HG03520 (cell line): ENCODE measurements at regions not wholly inside any gene's neighbourhood (a gene's known extent, or its start where the extent isn't known, plus 50 kb on each side); places are given as distances from the start of the nearest gene placed in this dataset.
"Not testable (repeated sequence)": the region's sequence is repeated elsewhere in the genome, so short reads cannot be mapped to it uniquely, and the experiment has no call there.

Experiments
- ATAC-seq: cut with Tn5 transposase; IDR thresholded peaks from one replicate; pipeline ENCODE4 v1.9.1; 2021; ENCODE audit warnings: mild to moderate bottlenecking, moderate library complexity; ENCODE audit not compliant: unreplicated experiment

DNA sequence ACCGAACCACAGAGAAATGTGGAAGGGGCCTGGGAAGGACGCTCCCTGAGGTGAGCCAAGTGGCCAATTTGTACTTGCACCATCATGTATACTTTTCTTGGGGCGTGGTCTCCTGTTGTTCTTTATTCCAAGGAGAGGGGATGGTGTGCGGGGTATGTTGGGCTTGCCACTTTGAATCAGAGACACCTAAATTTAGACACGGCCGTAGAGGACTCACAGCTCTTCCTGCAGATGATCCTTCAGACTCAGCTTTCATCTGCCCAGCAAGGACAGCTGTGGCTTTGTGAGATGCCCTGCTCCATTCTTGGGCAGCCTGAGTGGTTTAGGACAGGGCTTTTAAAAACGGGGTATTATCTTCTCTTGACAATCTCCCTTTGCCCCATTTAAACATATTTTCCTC lies 473.2 kb downstream of the REEP3 start:
- ATAC-seq: no peak

DNA sequence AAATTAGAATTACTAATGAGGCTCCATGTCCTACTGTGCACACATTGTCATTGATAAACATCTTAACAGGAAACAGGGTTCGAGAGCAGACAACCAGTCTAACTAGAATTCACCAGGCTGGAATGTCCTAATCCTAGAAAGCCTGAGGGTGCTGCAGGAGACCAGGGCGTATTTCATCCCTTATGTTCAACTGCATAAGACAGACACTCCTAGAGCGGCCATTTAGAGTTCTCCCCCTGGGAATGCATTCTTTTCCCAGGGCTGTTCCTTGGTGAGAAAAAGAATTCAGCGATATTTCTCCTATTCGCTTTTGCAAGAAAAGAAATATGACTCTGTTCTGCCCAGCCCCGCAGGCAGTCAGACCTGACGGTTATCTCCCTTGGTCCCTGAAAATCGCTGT lies 486.0 kb downstream of the REEP3 start:
- no peak for ATAC-seq

DNA sequence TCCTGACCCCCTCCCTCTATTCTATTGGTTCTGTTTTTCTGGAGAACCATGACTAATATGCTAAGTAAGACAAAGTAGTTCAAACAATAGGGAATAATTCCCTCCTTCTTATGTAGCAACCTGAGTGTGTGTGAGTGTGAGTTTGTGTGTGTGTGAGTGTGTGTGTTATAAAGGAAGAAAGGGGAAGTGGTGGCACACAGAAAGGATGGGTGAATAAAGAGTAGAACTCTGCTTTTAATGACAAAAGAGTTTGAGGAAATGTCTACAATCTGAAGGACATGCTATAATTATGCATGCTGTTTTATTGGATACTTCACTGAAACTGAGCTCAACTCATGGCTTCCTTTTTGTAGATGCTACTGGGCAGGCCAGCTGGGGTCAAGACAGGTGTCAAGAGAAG lies 489.5 kb downstream of the REEP3 start:
- ATAC-seq: no peak

DNA sequence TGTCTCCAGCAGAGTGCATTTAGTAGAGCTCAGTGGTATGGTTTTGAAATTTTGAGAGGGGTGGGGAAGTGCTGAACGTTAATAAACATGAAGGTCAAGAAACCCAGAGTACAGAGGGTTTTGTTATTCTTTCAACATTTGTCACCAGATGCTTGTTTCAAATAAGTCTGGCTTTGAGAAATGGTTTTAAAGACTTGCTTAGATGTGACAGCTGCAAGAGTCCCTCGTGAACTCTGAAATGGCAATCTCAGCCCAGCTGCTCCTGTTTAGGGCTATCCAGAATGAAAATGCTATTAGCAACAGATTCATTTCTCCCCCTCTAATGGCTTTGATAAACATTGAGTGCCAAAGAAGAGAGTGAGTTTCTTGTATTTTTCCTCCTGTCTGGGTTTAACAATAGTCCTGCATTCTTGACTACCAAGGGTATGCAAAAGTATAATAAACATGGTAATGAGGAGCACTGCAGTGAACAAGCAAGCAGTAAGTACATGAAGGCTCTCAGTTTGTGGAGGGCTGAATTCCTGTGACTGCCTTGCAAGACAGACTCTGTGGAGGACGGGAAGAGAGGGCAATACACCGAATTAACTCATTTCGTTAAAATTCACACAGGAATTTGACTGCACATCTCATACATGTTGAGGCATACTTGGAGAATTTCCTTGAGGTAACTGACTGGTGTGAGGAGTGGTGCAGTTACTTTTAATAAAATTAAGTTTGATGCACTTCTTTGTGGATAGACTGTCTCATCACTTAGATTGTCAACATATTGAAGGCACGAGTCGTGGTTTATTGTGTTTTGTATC lies 490.9 kb downstream of the REEP3 start:
- no peak for ATAC-seq

DNA sequence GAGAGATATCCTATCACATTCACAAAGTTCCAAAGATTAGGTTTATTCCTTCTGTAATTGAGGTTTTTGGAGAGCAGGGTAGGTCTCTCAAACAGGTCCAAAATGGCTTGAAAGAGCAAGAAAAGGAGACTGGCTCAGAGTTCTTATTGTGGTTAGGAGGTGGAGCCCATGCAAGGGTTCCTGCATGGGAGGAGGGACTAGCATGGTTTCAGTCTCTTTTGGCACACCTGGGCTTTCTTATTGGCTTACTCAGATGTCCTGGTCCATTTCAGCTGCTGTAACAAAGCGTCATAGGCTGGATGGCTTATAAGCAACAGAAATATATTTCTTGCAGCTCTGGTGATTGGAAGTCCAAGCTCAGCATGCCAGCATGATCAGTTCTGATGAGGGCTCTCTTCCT lies 493.1 kb downstream of the REEP3 start:
- no peak for ATAC-seq

DNA sequence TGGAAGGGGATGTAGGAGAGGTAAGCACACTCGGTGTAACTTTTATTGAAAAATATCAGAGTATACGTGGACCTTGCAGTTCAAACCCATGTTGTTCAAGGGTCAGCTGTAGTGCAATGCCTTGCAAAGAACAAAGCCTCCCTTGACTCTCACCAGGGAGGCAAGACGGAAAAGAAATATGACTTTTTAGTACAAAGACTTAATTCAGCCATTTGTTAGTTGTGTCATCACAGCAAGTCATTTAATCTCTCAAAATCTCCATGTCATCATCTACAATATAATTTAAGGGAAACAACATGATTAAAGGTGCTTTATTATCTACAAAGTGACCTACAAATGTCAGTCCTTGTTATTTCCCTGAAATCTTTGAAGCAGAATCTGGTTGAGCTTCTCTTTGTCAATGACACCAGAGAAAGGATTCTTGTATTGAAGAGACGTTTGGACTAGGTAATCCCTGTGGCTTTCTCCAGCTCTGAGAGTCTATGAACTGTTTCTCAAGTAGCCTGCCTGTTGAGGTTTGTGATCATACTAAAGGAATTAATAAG lies 502.8 kb downstream of the REEP3 start:
- no peak for ATAC-seq

DNA sequence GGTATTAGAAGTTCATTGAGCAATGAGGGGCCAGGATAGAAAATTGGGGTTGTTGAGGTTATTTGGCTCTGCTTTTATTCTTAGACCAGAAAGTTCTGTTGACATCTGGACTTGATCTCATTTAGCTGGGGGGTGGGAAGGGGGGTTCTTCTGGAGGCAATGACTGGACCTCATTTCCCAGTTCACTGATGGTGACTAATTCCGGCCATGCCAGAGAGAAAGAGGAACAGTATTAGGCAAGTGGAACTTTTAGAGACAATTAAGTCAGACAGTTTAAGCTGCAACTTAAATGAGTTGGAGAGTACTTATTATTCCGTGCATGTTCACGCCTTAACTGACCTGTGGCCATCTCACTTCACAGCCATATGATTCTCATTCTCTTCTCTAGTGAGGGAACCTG lies 512.5 kb downstream of the REEP3 start:
- no peak for ATAC-seq

DNA sequence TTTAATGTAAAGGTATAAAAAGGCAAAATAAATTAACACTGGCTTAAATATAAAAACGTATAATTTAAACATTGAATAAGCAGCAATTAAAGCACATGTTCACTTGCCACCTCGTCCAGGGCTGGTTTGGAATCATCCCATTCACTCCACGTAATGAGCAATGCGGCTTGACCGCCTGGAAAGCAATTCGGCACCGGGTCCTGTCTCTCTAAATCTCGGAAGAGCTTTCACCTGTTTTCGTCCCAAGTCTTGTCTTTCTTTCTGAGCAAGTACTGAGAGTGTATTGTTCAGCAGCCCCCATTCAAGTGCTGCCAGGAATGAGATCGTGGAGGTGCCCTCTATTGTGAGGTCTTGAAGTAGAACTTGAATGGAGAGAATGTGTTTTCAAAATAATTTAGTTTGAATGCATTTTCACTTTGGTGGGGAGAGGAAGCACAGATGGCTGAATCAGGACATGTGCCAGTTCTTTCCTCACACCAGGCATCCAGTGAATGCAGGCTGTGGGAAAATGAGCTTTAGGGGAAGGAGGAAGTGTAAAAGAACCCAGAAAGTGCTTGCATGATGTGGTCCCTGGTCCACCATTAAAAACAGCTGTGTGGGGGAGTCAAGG lies 515.2 kb downstream of the REEP3 start:
- ATAC-seq: no peak

DNA sequence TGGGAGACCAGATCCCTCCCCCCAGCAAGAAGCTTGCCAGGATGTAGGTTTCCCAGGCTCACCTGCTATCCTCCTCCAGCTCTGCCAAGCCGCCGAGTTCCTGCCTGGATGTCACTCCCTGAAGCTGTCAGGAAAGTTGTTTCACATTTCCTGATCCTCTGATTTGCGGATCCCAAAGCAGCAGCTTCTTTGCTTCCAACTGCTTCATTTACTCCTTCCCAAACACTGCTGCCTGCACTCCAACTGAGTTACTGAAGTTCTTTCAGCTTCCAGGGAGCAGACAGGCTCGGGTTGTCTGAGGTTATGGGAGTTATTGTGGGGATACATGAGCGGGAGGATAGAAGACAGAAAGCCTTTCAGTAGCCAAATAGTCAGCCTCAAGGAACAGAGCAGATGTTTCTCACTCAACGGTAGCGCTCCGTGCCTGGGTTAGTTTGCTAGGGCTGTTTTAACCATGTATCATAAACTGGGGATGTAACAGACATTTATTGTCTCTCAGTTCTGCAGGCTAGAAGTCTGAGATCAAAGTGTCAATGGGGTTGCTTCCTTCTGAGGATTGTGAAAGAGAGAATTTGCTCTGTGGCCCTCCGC lies 516.0 kb downstream of the REEP3 start:
- ATAC-seq: no peak

DNA sequence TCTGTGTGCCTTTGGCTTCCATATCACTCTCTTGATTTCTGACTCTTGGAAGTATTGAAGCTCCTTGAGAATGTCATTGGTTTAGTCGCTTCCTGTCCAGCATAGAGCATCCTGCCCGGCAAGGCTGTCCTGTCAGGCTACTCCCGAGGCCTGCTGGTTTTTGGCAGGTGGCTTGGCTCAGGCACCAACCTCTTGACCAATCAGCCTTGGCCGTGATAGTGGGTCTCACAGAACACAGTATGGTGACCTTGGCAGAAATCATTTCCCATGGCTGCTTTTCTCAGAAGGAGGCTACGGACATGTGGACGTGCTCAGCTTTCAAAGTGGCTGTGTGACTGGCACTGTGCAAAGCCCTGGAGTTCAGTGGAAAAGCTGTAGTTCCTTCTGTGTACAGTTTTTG lies 516.9 kb downstream of the REEP3 start:
- ATAC-seq: no peak

DNA sequence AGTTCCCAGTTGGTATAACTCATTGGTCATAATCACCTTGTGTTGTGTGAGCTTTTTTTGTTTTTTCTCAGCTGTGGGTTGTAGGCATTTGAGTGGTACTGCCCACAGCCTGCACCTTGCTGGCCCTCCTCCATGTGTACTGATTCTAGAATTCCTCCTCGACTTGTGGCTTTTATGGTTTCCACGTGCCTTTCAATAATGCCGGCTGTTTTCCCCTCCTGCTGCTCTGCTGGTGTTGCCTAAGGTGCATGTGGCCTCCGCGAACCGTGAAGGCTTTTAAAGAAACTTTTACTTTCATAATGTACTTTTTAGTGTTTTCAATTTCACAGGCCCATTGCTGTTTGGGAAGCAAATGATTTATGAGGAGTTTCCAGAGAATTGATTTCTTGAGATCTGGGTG lies 518.0 kb downstream of the REEP3 start:
- ATAC-seq: no peak

DNA sequence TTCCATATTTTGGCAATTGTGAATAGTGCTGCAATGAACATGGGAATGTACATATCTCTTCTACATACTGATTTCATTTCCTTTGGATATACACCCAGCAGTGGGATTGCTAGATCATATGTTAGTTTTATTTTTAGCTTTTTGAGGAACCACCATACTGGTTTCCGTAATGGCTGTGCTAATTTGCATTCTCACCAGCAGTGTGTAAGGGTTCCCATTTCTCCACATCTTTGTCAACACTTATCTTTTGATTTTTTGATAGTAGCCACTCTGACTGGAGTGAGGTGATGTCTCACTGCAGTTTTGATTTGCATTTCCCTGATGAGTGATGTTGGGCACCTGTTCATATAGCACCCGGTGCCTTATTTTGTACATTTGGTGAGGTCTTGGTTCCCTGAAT lies 519.6 kb downstream of the REEP3 start:
- ATAC-seq: peak; percentile 19

DNA sequence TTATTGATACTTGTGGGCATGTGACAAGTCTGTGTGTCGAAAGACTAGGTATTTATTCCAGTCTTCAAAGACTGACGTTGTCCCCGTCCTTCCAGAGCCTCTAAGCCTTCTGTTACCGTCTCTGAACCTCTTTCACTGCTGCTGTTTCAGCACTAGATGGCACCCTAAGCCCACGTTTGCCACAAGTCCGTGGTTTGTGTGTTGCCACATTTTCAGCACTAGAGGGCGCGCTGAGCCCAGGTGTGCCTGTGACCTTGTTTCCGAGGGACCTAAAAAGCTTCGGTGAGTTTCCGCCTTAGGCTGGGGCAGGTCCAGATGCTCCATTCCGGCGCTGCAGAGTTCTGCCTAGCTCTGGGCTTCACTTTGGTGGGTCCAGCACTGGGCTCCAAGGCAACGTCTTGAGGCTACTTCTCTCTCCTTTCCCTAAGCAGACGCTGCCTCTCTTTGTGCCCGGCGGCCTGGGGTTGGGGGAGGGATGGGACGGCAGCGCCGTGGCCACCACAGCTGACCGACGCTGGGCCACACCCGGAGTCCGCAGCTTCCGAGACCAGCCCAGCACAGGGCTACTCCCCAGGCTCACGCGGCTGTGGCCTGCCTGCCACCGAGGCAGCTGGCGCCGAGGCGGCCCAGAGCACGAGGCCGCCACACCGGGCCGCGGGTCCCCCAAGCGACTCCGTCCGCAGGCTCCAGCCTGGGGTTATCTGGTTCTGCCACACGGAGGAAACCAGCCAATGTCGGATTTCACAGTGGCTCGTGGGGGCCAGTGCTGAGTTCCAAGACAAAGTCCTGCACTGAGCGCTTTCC lies 520.2 kb downstream of the REEP3 start:
- ATAC-seq: peak; percentile 92

DNA sequence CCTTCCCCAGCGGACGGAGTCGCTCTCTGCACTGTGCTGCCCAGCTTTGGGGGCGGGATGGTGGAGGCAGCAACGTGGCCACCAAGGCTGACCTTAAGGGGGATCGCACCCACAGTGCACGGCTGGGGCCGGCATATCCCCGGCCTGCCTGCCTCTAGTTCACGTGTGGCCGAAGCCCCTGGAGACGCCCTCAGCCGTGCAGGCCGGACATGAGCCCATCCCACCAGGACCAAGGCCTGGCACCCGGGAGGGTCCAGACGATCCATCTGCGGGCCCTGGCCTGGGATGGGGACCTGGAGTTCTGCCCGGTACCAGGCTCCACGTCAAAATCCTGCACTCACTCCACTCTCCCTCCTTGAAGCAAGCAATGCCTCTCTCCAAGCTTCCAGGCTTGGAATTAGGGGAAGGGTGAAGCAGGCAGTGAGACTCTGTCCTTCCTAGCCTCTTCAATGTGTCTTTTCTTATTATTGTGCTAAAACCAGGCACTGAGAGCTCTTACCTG lies 520.8 kb downstream of the REEP3 start:
- ATAC-seq: no peak

DNA sequence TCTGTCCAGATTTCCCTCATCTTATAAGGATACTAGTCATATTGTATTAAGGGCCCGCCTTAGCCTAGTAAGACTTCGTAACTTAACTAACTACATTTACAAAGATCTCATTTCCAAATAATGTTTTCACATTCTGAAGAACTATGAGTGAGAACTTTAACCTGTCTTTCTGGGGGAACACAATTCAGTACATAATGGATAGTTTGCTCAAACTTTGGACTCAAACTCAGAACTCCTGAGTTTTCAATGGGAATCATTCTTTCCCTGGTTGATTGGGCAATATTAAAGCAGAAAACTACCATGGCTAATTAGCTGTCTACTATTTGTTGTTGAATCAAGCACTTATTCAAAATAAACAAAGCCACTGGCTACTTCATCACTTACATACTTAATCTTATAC lies 522.9 kb downstream of the REEP3 start:
- ATAC-seq: no peak

DNA sequence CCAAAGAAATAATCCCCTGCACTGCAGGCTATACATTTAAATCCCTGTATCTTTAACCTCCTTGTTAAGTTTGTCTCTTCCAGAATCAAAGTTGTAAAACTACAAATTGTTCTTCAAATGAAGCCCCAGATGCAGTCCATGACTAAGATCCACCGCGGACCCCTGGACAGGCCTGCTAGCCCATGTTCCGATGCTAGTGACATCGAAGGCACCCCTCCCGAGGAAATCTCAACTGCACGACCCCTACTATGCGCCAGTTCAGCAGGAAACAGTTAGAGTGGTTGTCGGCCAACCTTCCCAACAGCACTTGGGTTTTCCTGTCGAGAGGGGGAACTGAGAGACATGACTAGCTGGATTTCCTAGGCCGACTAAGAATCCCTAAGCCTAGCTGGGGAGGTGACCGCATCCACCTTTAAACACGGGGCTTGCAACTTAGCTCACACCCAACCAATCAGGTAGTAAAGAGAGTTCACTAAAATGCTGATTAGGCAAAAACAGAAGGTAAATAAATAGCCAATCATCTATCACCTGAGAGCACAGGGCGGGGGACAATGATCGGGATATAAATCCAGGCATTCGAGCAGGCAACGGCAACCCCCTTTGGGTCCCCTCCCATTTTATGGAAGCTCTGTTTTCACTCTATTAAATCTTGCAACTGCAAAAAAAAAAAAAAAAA lies 523.9 kb downstream of the REEP3 start:
- not testable (repeated sequence) for ATAC-seq

DNA sequence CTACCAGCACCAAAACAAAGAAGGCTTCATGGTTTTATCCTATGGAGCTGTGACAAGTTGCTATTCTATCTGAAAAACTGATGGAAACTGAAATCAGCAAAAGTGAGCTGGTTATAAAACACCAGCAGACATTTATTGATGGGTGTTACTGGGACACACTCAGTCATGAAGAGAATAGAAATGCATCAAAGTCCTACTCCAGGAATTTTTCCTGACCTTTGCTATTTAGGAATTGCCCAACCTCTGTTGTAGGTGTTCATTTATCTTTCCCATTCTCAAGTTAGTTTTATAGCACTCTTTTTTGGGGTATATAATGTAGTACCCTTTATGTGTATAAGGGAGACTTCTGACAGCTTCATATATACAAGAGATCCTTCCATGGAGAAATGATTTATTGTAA lies 533.2 kb downstream of the REEP3 start:
- ATAC-seq: no peak

DNA sequence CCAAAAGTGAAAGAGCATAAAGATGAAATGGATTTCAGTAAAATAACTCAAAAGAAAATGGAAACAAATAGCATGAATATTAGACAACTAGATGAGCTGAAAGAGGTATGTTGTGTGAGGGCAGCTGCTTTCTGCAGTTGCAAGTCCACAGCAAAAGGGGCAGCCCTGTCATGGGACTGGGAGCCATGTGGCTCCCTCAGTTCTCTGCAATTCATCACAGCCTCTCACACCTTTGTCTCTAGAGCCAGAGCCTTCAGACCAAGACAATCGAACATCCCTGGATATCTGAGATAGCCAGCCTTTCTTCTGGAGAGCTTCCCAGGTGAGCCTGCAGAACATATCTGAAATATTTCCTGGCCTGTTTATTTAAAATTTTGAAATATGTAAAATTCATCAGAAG lies 538.7 kb downstream of the REEP3 start:
- no peak for ATAC-seq

DNA sequence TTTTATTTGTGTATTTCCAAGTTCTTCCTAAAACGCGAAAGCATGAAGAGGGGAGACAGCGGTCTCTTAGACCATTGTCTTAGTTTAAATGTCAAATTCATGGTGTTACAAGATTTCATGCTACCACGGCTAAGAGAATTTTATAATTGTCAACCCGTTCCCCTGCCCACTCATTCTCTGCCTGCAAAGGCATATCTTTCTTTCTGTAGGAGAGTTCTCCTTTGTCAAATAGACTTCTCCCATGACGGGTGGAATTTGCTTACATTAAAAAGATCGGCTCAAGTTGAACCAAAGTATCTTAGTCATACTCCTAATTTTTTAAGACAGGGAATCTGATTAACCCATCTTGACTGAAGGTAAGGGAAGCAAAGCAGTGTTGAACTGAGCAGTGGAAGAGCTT lies 539.2 kb downstream of the REEP3 start:
- ATAC-seq: no peak

DNA sequence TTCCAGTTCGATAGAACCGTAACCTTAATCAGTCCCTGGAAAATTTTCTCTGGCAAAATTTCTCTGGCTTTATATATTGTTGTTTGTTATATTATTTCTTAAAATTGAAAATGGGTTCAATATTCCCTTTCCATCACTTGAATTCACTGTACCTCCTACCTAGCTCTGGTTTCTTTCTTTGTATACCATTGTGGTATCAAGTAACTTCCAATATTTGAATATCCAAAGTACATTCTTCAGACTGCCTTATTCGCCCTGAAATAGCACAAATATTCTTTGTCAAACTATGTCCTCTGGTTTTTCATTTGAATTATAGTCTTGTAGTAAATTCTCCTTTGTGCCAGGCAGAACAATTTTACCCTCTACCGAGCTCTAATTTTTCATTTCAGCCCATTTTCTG lies 541.6 kb downstream of the REEP3 start:
- no peak for ATAC-seq
